ENCODE measurements at regions not wholly inside any gene's neighbourhood (a gene's known extent, or its start where the extent isn't known, plus 50 kb on each side); places are given as distances from the start of the nearest gene placed in this dataset.

DNA sequence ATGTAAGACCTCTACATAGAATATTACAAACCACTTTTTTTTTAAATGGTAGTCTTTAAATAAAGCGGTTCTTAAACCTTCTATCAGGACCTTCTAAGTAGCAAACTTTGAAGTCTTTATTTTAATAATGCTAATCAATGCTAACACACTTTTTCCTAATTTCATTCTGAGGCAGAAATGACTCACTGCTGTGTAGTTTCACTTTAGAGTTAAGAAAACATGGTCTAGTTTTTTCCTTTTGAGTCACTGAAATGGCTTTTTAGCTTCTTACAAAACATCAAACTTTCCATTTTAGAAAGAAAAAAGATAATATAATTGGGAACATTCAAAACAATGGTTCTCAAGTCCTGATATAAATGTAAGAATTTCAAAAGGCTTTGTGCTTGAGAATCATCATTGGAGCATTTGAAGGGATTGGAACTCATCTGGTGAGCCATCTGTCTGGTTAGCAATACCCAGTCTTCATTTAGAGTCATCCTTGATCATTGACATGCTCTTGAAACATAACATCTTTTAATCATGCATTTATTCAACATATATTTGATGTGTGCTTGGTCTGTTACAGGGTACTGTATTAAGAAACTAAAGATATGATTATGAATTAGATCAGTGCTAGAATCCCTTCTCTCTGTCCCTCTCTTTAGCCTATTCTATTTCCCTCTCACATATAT lies 258.3 kb upstream of the MON1B start:
- intact Hi-C loops (cut with DNase I), result no loop called here
- Histone ChIP-seq H3K36me3 (no peaks in the 10 kb centered on the region), H3K27ac (no peak overlapping the region), H3K9me3 (no peaks in the 10 kb centered on the region), H3K4me3 (no peak overlapping the region), H3K4me1 (no peaks in the 10 kb centered on the region), H3K27me3 (no peaks in the 10 kb centered on the region)
- no peak for DNase-seq
- WGBS, 2 donors, result 55 to 58% methylated on average over 1 of the region's 1 CpG
- no peak for TF ChIP-seq POLR2A (IDR thresholded peaks at IDR 0.05)
- TF ChIP-seq, protein P1, sequence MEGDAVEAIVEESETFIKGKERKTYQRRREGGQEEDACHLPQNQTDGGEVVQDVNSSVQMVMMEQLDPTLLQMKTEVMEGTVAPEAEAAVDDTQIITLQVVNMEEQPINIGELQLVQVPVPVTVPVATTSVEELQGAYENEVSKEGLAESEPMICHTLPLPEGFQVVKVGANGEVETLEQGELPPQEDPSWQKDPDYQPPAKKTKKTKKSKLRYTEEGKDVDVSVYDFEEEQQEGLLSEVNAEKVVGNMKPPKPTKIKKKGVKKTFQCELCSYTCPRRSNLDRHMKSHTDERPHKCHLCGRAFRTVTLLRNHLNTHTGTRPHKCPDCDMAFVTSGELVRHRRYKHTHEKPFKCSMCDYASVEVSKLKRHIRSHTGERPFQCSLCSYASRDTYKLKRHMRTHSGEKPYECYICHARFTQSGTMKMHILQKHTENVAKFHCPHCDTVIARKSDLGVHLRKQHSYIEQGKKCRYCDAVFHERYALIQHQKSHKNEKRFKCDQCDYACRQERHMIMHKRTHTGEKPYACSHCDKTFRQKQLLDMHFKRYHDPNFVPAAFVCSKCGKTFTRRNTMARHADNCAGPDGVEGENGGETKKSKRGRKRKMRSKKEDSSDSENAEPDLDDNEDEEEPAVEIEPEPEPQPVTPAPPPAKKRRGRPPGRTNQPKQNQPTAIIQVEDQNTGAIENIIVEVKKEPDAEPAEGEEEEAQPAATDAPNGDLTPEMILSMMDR (IDR thresholded peaks at IDR 0.05), result no peak

DNA sequence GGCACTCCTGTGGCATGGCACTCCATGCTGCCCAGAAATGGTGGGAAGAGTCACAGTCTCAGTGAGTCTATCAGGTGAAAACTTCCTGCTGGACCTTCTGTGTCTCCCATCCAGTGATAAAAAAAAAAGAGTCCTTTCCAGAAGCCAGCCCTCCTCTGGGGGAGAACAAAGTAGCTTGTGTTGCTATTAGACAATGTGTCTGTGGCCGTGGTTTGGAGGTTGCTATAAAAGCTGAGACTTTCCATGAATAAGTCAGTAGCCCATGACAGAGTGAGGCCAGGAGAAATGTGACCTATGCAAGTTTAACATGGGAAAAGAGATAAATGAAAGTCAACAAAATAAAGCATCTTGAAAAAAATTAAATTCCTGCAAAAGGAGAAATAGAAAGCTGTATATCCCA lies 250.7 kb upstream of the MON1B start:
- no peak overlapping the region for H3K27ac ChIP-seq
- no peaks in the 10 kb centered on the region for H3K27me3 ChIP-seq
- intact Hi-C loops (cut with DNase I), result no loop called here
- 33 to 50% methylated on average over 1 of the region's 1 CpG for WGBS, 2 donors
- H3K4me1 ChIP-seq, result no peaks in the 10 kb centered on the region
- no peak for DNase-seq
- no peak overlapping the region for H3K4me3 ChIP-seq
- no peaks in the 10 kb centered on the region for H3K36me3 ChIP-seq
- H3K9me3 ChIP-seq, result no peaks in the 10 kb centered on the region
- TF ChIP-seq, protein P1 (IDR thresholded peaks at IDR 0.05), result no peak
- TF ChIP-seq POLR2A (IDR thresholded peaks at IDR 0.05), result no peak

DNA sequence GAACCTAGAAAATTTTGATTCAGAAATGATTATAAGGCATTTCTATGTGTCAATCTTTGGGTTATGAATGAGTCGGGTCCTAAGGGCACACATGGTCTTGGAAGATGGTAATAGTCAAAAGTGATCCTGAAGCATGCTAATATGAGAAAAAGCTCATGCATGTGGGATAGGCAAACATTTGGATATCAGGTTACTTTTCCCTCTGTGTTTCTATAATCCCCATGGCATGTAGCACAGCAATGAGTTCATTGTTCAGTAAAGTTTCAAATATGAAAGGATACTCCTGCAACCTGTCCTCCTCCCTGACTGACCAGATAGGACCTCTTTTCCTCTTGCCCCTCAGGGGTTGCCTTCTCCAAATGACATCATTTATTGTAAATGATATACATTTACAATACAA lies 249.9 kb upstream of the MON1B start:
- Histone ChIP-seq H3K36me3 (no peaks in the 10 kb centered on the region), H3K9me3 (no peaks in the 10 kb centered on the region), H3K27me3 (no peaks in the 10 kb centered on the region), H3K4me3 (no peak overlapping the region), H3K4me1 (no peaks in the 10 kb centered on the region), H3K27ac (no peak overlapping the region)
- DNase-seq, result no peak
- intact Hi-C loops (cut with DNase I), result no loop called here
- no peak for TF ChIP-seq POLR2A (IDR thresholded peaks at IDR 0.05)
- TF ChIP-seq, protein P1 (IDR thresholded peaks at IDR 0.05), result no peak
- 41 to 62% methylated on average over 1 of the region's 1 CpG for WGBS, 2 donors

DNA sequence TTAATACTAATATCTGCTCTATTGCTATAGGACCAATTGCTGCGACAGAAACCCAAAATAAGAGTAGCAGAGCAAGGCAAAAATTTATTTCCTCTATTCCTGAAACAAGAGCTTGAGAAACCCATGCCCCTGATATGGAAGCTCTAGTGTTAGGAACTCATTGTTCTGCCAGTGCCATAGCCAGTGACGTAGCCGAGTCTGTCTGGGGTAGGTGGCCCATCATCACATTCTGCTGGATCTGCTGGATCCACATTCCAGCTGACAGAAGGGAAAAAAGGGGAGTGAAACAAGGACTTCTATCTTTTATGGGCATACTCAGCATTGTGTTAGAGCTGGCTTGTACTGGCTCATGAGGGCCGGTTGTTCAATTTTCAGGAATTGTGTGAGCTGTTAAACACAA lies 248.9 kb upstream of the MON1B start:
- no peak for DNase-seq
- 83 to 86% methylated on average over 4 of the region's 4 CpGs for WGBS, 2 donors
- no peak overlapping the region for H3K4me3 ChIP-seq
- no peak for TF ChIP-seq POLR2A (IDR thresholded peaks at IDR 0.05)
- TF ChIP-seq, protein P1 (IDR thresholded peaks at IDR 0.05), result no peak
- intact Hi-C loops (cut with DNase I), result no loop called here
- no peaks in the 10 kb centered on the region for H3K4me1 ChIP-seq
- no peaks in the 10 kb centered on the region for H3K27me3 ChIP-seq
- H3K36me3 ChIP-seq, result no peaks in the 10 kb centered on the region
- H3K27ac ChIP-seq, result no peak overlapping the region
- H3K9me3 ChIP-seq, result no peaks in the 10 kb centered on the region

DNA sequence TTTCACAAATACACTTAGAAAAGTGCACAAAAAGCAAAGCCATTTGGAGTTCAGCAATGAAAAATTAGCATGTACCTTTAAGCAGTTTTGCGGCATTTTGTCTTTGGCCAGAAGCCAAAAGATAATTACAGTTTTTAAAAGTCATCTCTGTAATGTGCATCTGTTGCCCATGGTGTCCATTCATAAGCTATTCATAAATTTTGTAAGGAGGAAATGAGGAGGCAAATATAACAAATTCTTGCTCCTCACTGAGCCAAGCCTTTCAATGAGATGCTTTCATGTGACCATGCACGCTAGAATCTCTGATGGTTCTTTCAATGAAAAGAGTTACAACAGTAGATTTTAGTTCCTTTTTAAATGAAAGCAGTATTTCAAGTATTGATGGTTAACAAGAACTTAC lies 247.1 kb upstream of the MON1B start:
- no peaks in the 10 kb centered on the region for H3K27me3 ChIP-seq
- DNase-seq, result no peak
- intact Hi-C loops (cut with DNase I), result no loop called here
- WGBS, 2 donors, result 35 to 48% methylated on average over 2 of the region's 2 CpGs
- no peaks in the 10 kb centered on the region for H3K36me3 ChIP-seq
- no peak for TF ChIP-seq POLR2A (IDR thresholded peaks at IDR 0.05)
- TF ChIP-seq, protein P1 (IDR thresholded peaks at IDR 0.05), result no peak
- H3K4me3 ChIP-seq, result no peak overlapping the region
- no peaks in the 10 kb centered on the region for H3K4me1 ChIP-seq
- H3K27ac ChIP-seq, result no peak overlapping the region
- no peaks in the 10 kb centered on the region for H3K9me3 ChIP-seq
